ENCODE measurements at regions not wholly inside any gene's neighbourhood (a gene's known extent, or its start where the extent isn't known, plus 50 kb on each side); places are given as distances from the start of the nearest gene placed in this dataset.
"Not testable (repeated sequence)": the region's sequence is repeated elsewhere in the genome, so short reads cannot be mapped to it uniquely, and the experiment has no call there.

DNA sequence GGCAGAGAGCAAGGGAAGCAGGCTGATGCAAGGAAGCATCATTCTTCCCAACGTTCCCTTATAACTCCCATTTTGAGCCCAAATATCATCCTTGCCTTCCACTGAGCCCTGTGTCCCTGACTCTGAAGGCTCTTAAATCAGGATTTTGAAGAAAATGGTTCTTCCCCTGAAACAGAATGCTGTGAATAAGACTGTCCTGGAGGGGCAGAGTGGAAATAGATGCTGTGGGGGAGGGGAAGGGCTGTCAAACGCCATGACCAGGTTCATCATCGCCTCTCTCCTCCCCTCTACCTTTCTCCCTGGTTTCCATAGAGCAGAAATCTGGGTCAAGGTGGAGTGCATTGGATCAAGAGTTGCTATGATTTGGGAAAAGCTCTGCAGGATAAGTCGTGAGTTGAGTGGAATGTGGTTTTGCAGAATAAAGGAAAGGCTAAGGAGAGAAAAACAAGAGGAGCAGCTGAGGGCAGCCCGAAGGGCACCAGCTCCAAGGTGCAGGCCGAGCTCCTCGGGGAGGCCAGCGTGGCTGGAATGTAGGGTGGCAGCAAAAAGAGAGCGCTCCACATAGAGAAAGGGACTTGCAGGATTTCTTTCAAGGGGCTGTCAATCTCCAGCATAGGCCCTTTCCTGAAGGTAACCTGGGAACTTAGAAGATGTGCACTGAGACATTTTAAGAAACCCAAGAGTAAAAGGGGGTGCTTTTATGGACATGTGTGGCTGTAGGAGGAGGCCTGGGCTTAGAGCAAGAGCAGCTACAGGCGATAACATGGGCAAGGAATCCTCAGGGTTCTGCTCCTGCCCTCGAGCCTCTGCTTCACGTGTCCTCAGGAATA is 120.8 kb upstream of the CDYL start:
- DNase-seq, result no peak

DNA sequence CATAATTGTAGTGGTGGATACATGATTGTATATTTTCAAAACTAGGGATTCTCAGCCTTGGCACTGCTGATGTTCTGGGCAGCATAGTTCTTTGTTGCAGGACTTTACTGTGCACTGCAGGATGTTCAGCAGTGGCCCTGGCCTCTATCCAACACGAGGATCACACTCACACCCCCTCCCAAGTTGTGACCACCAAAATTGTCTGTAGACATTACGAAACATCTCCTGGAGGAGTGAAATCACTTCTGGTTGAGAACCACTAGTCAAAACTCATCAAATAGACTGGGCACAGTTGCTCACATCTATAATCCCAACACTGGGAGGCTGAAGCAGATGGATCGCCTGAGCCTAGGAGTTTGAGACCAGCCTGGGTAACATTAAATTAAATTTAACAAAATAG is 123.1 kb upstream of the CDYL start:
- DNase-seq, result no peak

DNA sequence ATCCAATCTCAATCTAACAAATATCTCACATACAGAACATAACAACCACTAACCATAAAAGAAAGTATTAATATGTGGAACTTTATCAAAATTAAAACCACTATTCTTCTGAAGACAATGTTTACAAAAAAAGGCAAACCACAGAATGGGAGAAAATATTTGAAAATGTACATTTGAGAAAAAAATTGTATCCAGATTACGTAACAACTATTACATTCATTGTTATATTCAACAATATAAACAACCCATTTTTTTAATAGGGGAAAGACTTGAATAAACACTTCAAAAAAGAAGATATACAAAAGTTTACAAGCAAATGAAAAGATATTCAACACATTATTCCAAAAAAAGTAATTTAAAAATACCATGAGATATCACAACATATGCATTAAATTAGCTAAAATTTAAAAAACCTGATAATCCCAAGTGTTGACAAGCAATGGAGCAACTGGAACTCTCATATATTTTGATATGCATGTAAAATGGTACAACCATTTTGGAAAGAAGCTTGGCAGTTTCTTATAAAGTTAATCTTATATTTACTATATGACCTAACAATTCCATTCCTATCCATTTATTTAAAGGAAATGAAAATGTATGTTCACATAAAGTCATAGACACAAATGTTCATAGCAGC is 124.3 kb upstream of the CDYL start:
- no peak for DNase-seq

DNA sequence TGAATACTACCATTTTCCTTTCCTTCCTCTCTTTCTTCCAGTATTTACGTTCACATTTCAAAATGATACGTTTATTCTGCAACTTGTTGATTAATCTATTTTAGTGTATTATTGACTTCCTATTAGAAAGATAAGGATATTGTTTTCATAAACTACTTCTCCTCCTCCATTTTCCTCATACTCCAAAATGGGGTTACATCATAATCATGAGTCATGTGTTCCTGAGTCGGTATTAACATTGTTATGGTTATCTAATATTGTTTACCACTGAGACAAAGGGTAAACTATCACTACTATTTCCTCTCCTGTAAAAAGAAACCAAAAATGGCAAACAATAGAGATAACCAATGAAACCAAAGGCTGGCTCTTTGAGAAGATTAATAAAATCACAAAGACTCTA is 126.5 kb upstream of the CDYL start:
- no peak for DNase-seq

DNA sequence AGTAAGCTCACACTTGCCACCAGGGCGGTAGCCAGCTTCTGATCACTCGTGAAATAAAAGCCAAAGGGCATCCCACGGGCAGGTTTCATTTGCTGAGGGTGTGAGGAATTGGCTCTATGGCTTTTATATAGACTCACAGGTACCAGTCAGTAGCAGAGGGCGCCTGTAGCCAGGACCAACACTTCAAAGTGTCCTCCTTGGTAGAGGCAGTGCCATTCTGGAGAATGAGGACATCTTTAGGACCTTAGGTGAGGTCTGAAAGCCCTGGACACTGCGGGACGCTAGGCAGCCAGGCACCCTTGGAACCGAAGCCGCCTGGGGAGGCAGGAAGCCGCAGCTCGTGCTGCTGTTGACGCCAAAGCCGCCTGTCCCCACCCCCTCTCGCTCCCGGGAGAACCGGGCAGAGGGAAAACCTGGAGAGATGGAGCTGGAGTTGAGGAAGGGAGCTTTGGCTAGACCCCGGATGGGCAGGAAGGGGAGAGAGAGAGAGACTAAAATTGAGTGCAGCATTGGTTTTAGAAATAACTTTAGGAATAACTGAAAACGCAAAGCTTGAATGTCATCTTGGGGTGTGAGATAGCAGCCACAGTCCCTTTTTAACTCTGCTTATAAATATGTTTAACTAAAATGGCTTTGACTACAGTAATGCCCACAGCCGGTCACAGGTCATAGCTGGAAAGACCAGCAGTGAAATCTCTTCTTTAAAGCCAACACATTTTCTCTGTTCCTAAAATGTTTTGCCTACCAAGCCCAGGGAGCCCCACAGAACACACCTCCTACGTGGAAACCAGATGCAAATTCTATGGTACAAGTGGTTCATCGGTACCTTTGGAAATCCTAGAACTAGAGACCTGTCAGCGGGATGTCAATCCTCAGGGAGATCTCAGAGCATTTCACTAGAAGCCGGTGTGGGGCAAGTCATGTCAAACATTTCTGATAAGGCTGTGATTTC is 128.5 kb upstream of the CDYL start:
- peak; percentile 7 for DNase-seq

DNA sequence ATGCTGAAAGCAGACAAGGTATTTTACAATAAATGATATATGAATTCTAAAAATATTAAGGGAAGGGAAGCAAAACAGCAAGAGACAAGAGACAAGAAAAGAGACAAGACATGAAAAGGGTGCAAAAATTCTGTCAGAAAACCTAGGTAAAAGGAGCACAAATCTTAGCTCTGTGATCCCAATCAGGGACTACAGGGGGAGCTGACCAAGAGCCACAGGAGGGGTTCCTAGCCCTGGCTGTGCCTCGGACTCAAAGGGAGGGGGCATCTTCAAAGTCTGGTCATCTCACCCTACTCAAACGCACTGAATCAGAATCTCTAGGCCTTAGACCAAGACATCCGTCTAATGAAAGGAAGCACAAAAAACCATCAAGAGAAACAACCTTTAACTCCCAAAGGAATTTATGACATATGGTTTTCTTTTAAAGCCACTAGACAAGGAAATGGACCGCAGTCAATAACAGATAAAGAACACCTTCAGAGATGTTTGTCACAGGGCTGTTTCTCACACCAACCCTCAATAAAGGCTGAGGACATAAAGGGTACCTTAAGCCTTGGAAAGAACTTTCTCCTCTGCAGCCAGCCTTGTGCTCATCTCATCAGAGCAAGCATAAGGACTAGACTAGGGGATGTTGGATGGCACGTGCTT is 130.4 kb upstream of the CDYL start:
- DNase-seq, result no peak

DNA sequence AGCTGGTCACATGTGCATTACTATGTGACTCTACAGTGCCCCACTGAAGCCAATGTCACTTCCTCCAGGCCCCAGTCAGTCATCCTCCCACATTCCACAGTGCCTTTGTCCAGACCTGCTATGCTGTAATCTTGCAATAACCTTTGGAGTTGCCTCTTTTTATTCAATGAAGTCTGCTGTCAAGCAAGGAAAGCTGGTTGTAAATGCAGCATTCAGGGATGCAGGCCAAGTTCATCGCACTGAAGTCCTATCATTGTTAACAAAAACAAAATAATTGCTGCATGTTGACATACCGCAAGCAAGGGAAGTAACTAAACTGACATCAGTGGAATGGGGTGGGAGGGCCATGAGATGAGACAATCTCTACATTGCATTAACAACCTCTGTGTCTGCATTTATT is 131.2 kb upstream of the CDYL start:
- DNase-seq, result no peak

DNA sequence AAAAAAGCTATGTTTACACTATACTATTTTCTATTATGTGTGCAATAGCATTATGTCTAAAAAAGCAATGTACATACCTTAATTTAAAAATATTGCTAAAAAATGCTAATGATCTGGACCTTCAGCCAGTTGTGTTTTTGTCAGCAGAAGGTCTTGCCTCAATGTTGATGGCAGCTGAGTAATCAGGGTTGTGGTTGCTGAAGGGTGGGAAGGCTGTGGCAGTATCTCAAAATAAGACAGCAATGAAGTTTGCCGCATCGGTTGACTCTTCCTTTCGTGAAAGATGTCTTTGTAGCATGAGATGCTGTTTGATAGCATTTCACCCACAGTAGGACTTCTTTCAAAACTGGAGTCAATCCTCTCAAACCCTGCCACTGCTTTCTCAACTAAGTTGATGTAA is 134.7 kb upstream of the CDYL start:
- DNase-seq, result no peak

DNA sequence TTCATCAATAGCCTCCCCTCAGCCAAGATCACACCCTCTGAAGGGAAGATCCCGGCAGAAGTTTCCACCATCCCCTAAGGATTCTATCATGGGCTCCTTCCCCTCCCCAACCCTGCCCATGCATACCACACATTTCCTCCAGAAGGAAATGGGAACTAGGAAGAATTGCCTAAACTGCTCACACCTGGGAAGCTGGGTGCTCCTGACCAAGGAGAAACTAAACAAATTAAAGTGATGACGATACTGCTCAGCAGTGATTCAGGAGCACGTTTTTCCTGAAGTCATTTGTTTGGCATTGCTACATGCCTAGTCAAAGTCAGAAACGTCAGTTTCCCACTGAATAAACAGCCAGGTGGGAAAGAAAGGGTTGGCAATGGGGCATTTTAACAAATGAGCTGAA is 136.1 kb upstream of the CDYL start:
- DNase-seq, result no peak

DNA sequence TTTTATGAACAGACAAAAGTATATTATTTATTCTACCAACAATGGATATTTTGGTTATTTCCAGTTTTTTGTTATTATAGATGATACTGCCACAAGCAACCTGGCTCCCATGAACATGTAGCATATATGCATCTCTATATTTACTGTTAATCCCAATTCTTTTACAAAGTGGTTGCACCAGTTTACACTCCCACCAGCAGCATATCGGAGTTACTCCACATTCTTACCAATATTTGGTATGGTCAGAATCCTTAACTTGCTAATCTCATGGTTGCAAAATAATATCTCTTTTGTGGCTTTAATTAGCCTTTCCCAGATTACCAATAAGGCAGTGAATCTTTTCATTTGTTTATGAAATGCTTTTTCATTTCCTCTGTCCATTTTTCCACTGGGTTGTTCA is 137.6 kb upstream of the CDYL start:
- no peak for DNase-seq

DNA sequence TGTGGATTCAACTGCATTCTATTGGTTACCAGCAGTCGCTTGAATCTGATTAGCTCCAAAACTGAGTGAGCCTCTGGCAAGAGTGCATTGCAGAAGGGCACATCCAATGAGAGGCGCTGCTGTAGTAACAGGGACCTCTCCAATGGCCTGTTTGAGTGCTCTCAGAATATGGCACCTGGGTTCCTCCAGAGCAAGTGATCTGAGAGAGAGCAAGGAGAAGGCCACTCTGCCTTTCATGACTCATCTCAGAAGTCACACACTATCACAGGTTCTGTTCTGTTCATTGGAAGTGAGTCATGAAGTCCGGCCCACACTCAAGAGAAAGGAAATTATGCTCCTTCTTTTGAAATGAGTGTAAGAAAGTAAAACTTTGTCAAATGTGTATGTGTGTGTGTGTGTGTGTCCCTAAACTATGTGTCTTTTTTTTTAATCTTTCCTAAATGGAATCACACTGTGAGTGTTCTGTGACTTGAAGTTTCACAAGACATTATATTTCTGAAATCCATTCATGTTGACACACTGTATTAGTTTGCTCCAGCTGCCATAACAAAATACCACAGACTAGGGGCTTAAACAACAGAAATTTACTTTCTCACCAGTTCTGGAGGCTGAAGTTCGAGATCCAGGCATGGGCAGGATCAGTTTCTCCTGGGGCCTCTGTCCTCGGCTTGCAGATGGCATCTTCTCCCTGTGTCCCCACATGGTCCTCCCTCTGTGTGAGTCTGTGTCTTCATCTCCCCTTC is 138.3 kb upstream of the CDYL start:
- no peak for DNase-seq

DNA sequence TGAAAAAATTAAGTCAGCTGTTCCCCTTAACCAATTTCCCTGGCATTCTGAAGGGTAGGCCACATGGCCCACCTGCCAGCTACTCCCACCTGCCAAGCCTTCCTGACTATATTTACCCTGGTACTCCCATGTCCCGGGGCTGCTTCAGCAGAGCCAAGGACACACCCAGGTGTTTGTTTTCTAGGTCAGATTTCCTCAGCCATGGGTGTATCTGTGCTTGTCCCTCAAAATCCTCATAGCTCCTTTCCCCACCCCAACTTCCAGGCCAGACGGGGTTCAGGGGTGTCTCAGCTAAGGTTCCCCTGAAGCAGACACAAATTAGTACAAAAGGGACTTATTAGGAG is 139.4 kb upstream of the CDYL start:
- DNase-seq, result no peak

DNA sequence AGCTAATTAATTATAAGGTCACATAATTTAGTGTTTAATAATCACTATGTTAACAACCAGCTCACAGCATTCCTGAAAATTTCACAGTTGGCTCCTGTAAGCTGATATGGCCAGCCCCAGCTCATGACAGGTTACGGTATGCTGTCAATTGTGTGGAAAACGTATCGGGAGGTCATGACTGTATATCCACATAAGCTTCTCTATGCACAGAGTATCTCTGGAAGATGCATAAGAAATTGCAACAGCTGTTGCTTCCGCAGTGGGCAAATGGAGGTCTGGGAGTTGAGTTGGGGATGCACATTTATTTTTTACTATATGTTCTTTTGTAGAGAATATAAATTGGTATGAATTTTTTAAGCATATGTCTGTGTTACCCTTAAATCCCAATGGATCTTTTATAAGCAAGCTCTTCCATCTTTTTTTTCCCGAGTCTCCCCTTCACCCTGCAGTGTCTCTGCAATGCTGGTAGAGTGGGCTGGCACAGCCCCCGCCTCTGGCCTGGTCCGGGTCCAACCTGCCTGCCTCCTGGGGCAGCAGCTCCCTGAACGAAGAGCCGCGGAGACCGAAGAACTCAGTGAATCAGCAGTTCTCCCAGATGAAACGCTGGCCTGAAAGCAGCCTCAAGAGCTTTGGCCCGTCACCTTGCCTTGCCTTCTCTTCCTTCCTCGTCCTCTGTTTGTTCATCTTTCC is 139.9 kb upstream of the CDYL start:
- DNase-seq, result no peak

DNA sequence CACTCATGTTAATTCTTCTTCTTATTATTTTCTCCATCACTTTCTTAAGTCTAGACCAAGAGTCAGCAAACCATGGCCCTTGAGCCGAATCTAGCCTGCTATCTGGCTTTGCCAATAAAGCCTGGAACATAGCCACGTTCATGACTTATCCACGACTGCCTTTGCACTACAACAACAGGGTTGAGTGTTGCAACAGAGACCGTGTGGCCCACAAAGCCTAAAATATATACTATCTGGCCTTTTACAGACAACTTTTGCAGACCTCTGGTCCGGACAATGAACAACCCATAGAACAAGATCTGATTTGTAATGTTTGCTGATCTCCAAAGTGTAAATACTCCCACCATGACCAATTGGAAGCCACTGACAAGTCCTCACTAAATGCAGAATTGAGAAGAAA is 140.5 kb upstream of the CDYL start:
- DNase-seq, result no peak

DNA sequence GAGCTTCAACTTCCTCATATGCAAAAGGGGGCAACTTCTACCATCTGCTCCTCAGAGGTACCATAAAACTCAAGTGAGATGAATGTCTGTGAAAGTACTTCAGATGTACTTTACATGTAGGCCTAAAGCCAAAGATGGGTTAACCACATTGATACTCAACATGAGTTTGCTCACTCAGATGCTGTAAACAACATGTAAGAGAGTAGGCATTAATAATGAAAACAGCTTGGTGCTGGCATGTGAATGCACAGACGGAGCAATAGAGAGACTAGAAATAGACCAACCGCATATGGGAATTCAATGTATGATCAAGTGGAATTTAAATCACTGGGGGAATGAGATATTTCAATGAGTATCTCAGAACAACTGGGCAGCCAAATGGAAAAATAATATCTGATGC is 143.8 kb upstream of the CDYL start:
- no peak for DNase-seq

DNA sequence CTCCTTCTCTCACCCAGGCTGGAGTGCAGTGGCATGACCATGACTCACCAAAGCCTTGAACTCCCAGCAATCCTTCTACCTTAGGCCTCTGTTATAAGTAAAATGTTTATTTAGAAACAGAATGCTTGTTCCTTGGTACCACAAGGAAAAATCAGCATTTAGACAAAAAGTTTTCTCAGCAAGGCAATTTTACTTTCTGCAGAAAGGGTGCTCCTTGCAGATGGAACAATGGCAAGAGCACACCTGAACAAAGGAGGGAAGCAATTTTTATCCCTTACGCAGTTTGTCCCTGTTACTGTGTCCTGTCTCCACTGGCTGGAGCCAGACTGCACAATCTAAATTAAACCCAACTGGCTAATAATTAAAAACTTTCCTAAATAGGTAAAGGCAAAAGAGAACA is 146.4 kb upstream of the CDYL start:
- not testable (repeated sequence) for DNase-seq

DNA sequence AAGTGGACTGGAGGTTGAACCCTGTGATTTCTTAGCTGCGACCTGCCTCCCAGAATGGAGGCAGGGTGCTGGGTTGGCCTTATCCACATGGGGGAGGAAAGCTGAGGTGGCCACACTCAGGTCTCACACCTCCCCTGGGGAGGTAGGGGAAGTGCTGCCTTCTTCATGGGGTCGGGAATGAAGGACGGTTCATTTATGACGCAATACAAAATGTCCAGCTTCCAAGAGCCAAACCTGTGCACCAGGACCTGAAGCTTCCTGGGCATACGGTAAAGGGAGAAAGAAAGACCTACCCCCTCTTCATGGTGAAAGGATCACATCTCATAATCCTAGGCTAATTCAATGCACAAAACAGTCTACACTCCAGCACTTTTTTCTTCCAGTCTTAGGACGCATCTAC is 150.6 kb upstream of the CDYL start:
- no peak for DNase-seq

DNA sequence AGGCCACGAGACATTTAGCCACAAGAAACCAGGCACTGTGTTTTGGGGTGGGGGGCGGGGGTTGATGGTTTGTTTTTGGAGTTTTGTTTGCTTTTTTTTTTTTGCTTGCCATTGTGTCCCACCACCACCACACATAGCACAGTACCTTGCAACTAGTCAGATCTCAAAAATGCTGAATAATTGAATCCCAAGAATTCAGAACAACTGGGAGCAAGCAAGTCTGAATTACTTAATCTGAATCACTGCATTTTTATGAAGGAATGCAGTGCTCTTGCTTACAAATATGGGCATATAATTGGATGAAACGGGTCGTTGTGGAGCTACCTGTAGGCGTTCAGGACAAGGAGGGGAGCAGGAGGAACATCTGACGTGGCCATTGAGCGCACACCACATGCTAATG is 151.5 kb upstream of the CDYL start:
- no peak for DNase-seq

DNA sequence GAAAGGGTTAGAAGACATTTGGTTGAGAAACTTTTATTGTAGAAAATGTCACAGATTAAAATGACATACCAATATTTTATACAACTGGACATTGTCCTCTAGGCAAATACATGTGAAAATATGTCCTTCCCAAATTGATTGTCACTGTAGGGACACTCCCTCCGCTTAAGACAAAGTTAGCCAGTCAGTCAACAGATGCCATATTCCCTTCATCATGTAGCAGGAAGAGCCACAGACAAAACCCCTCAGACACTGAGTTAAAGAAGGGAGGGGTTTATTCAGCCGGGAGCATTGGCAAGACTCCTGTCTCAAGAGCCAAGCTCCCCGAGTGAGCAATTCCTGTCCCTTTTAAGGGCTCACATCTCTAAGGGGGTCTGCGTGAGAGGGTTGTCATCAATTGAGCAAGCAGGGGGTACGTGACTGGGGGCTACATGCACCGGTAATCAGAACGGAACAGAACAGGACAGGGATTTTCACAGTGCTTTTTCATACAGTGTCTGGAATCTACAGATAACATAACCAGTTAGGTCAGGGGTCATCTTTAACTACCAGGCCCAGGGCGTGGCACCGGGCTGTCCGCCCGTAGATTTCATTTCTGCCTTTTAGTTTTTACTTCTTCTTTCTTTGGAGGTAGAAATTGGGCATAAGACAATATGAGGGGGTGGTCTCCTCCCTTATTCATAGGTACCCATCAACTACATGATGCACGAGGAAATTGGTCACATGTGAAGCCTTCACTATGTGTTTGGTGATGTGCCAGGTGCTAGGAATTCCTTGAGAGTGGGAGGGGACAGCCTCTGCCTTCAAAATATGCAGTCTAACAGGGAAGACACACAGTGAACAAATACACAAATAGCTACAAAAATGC is 155.7 kb upstream of the CDYL start:
- DNase-seq, result no peak

DNA sequence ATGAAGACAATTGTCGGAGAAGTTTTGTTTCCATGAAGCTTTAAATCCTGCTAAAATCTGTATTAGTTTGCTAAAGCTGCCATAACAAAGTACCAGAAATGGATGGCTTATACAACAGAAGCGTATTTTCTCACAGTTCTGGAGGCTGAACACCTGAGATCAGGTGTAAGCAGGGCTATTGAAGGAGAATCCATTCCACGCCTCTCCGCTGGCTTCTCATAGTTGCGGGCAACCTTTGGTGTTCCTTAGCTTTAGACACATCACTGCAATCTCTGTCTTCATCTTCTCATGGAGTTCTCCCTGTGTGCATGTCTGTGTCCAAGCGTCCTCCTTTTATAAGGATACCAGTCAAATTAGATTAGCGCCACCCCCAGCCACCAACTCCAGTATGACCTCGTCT is 159.9 kb upstream of the CDYL start:
- no peak for DNase-seq

DNA sequence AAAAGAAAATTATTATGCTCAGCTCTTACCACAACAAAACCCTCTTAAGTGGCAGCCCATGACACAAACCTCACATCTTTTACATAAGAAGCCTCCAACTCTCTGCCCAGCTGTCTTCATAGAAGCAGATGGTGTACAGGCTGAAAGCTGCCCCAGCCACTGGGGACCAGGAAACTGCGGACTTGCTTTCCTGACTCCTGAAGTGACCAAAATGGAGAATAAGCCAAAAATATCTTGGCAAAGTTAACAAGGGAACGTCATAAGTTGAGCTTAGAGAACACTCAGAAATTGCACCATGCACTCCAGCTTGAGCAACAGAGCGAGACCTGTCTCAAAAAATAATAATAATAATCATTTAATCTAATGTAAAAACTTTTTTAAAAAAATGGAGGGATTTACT is 160.3 kb upstream of the CDYL start:
- no peak for DNase-seq
